ENCODE measurements at regions not wholly inside any gene's neighbourhood (a gene's known extent, or its start where the extent isn't known, plus 50 kb on each side); places are given as distances from the start of the nearest gene placed in this dataset.
"Not testable (repeated sequence)": the region's sequence is repeated elsewhere in the genome, so short reads cannot be mapped to it uniquely, and the experiment has no call there.

GRCh38 chr5:66354422-66354821, 210.3 kb downstream of the SREK1 start:
- no peak for DNase-seq

GRCh38 chr5:66356011-66356565, 212.0 kb downstream of the SREK1 start:
- no peak for DNase-seq

DNA sequence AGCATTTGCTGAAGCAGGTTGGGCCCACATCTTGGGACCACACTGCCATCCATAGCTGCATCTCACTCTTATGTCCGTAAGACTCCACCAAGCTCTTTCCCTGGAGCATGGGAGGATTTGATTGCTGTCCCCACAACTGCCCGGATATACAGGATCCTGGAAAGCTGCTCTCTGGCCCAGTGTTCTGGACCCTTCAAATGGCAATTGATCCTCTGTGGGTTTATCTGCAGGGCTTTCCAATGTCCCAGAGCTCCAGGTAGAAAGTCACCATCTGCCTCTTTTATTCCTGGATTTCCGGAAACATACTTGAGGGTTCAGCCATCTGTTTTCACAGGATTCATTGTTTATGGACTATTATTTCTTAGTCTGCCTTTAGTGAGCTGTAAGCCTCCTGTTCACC, 214.6 kb downstream of the SREK1 start:
- DNase-seq: no peak

- DNase-seq: no peak
These were observed 217.0 kb downstream of the SREK1 start for GRCh38 chr5:66361070-66361469.

DNA sequence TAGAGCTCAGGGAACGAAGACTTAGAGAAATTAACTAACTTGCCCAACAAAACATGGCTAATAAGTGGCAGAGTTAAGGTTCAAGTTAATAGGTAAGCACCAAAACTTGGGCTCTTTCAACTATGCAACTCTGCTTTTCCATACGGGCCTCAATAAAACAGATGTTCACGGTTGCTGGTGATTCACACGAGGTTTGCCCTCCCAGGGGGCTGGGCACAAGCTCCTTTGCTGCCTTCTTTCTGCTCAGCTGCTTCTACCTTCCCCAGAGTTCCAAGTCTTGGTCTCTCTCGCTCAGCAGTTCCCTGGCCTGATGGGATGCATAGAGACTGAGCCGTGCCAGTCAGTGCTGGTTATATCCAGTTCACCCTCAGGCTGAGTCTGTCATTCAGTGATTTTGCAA, 217.9 kb downstream of the SREK1 start:
- DNase-seq: no peak

- no peak for DNase-seq
These were observed 218.6 kb downstream of the SREK1 start for GRCh38 chr5:66362687-66363086.

DNA sequence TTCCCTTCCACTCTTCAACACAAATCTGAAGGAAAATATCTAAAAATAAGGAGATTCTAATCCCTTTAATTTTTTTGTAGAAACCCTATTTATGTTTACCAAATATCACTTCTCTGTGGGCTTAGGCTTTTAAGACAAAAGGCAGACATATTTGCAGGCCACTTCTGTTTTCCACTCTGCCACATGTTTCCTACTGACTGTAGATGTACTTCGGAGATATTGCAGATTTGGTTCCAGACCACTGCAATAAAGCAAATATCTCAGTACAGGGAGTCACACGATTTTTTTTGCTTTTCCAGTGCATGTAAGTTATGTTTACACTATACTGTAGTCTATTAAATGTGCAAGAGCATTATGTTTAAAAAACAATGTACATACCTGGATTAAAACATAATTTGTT, 219.0 kb downstream of the SREK1 start:
- DNase-seq: no peak

DNA sequence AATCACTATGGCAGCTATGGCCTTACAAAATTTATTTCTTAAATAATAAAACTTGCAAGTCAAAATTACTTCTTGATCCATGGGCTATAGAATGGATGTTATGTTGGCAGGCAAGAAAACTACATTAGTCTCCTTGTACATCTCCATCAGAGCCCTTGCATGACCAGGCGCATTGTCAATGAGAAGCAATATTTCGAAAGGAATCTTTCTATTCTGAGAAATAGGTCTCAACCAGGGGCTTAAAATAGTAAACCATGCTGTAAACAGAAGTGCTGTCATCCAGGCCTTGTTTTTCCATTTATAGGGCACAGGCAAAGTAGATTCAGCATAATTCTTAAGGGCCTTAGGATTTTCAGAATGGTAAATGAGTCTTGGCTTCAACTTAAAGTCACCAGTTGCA, 220.1 kb downstream of the SREK1 start:
- no peak for DNase-seq

- DNase-seq: no peak
These were observed 221.9 kb downstream of the SREK1 start for GRCh38 chr5:66365981-66366380.

DNA sequence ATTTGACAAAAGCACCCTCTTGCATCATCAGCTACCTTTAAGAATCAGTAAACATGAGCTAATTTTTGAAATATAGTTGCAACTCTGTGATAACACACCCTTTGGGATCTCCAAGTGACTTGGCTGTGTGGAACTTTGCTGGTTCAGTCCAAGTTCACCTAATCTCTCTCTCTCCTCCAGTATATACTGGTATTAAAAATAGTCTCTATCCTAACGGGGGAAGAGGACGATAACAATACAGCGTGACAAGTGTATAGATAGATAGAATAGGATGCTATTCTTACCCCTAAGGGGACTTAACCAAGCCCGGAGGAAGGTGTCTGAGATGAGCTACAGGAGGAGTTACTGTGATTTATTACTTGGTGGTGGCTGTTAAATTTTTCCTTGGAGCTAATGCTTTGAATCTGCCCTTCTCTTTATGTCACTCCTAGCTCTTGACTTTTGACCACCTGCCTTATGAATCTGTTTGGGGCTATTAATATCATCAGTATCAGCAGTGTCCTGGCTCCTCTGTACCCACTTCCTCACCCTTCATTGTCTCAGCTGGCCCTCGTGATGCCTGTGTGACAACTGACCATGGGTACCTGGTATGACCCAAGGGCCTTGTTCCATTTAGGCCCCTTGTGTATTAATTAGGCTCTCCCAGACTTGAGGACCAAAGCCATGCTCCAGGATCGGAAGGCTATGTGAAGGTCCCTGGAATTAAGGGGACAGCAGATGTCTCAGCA, 223.9 kb downstream of the SREK1 start:
- DNase-seq: no peak

- DNase-seq: no peak
These were observed 224.7 kb downstream of the SREK1 start for GRCh38 chr5:66368811-66369210.

GRCh38 chr5:66377747-66378146, 218.4 kb upstream of the MAST4 start:
- DNase-seq: no peak

DNA sequence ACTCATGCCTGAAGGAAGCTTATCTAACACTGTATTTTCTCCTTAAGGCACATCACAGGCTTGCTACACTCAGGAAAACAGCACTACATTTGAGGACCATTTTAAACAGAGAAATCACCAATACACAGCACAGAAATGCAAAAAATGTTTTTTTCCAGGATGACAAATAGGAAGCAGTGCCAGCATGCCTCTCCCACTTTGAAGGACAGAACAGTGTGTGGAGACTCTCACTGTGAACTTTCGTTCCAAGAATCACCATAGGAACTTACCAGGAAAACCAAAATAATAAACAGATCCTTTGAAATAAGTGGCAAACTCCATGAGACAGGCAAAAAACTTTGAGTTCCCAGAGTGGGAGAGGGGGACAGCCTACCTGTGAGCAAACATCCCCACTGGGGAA, 217.8 kb upstream of the MAST4 start:
- no peak for DNase-seq

GRCh38 chr5:66382152-66382551, 214.0 kb upstream of the MAST4 start:
- DNase-seq: no peak

DNA sequence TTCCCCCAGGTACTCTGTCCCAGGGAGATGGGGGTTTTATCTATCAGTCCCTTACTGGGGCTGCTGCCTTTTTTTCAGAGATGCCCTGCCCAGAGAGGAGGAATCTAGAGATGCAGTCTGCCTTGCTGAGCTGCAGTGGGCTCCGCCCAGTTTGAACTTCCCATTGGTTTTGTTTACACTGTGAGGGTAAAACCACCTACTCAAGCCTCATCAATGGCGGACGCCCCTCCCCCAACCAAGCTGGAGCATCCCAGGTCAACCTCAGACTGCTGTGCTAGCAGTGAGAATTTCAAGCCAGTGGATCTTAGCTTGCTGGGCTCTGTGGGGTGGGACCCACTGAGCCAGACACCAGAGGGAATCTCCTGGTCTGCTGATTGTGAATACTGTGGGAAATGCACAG, 191.0 kb upstream of the MAST4 start:
- DNase-seq: not testable (repeated sequence)

DNA sequence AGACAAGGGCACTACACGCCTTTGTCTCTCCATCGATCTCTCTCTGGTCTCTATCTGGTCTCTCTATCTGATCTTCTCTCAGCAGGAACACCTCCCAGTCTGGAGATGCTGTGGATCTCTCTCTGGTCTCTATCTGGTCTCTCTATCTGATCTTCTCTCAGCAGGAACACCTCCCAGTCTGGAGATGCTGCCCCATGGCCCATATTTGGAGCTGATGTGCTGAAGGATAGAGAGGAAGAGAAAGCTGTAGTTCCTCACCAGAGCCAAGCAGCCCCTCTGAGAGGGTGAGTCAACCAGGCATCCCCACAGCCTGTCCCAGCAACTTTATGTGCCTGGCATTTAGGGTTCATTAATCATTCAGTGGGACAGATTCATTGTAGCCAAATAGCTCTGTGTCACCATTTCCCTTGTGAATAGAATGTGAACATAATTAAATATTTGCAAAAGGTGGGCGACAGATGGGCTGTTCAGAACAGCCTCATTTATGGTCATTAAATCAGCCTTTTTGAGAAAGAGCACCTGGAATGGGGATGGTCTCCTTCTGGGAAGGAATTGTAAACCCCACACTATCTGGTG, 189.3 kb upstream of the MAST4 start:
- DNase-seq: no peak

DNA sequence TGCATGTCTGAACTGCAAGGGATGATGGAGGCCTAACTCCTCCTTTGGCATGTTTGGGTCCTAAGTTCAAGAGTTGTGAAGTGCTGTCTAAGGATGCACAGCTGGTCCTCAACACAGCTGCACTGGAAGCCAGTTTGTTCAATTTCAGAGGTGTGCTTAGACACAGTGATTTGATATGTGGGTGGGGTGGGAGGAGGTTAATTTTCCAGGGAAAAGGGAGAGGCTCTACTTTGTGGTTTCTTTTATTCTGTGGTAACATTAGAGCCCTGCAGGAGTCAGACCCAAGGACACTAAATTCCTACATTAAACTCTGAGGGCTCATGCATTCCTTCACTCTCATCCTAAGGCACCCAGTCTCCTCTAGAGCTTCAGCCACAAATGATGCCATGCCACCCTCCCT, 188.4 kb upstream of the MAST4 start:
- no peak for DNase-seq

- DNase-seq: no peak
These were observed 187.6 kb upstream of the MAST4 start for GRCh38 chr5:66408576-66408975.

DNA sequence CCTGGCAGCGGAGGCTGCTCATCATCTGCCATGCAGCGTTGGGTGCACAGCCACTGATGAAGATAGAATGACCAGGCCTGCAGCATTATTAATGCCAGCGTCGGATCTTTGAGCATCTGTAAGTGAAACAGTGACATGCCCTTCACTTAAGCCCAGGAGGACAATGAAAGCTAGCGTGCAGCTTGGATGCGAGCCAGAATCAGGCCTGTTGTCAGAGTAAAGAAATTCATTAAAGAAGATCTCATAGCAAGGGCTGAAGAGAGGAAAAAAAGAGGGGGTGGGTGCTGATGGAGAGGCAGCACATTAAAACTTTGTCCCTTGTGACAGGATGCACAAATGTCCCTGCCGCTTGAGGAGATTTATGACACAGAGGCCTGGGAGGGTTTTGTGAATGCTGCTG, 186.1 kb upstream of the MAST4 start:
- DNase-seq: no peak

DNA sequence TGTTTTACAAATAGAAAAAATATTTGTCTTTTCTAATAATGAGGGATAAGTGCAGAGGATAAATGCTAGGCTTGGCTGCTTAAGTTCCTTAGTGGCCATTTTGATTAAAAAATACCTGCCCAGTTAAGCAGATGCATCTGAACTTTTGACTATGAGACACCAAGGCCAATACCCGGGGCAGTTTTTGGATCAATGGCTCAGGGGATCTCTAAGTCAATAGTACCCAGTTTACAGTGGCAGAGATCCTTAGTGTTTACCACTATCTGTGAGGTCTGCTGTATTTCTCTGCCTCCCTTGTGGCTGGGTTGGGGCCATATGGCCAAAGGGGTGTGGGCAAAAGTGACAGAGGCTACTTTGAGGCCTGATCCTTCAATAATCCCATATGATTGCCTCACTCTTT, 184.5 kb upstream of the MAST4 start:
- no peak for DNase-seq

- no peak for DNase-seq
These were observed 182.3 kb upstream of the MAST4 start for GRCh38 chr5:66413931-66414330.

DNA sequence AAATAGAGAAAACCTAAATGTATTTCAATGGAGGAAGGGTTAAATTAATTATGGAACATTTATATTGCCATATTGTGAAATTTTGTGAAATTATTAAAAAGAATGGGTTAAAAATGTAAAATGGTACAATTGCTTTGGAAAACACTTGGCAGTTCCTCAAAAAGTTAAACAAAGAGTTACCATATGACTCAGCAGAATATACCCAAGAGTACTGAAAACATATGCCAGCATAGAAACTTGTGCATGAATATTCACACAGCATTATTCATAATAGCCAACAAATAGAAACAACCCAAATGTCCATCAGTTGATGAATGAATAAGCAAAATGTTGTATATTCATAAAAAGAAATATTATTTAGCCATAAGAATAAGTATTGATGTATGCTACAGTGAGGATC, 181.0 kb upstream of the MAST4 start:
- no peak for DNase-seq

DNA sequence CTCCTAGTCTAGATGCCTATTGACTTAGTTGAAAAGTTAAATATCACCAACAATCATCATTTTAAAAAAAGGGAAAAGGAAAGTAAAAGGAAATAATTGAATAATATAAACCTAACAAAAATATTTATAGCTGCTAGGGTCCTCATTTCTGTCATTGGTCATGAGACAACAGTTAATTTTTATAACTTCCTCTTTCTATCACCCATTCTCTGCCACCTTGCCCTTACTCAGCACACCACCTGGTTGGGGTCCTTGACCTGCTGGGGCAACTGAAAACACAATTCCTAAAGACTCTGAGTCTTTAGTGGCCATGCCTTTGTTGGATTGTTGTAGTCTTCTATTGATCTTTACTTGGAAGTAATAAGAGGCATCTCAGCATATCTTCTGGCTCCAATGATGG, 179.5 kb upstream of the MAST4 start:
- no peak for DNase-seq

DNA sequence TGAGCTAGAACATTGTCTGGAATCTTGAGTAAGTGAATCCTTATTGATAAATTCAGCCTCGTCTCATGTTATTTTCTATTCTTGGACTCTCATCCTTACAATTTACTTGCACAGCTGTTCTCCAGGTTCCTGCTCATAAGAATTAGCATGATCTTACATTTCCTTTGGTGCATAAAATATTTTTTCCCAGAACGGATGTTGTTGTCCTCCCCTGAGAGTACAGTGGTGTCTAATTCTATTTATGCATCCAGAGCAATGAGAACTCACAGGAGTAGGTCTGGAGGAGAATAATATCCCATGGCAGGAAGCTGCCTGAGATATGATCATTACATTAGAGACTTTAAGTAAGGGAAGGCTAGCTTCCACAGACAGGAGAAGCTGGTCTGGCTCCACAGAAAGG, 178.4 kb upstream of the MAST4 start:
- DNase-seq: no peak

- DNase-seq: no peak
These were observed 172.7 kb upstream of the MAST4 start for GRCh38 chr5:66423484-66423883.
